Right renal pelvis (tissue), 4 donors: ENCODE measurements at regions not wholly inside any gene's neighbourhood (a gene's known extent, or its start where the extent isn't known, plus 50 kb on each side); places are given as distances from the start of the nearest gene placed in this dataset.
"Not testable (repeated sequence)": the region's sequence is repeated elsewhere in the genome, so short reads cannot be mapped to it uniquely, and the experiment has no call there.

Experiments used
- DNase-seq, 4 donors: peaks; one replicate each; pipeline ENCODE4 v3.0.0-alpha.2; 2013; ENCODE audit warnings: low read depth in 4 of 4, low spot score in 3 of 4, missing footprints in 1 of 4

GRCh38 chr2:234410526-234410925 lies 86.4 kb downstream of the ARL4C start:
- no peak for DNase-seq

GRCh38 chr2:234409590-234409989 lies 87.3 kb downstream of the ARL4C start:
- DNase-seq: no peak

- no peak for DNase-seq
Measured at GRCh38 chr2:234406085-234406484, 90.8 kb downstream of the ARL4C start.

DNA sequence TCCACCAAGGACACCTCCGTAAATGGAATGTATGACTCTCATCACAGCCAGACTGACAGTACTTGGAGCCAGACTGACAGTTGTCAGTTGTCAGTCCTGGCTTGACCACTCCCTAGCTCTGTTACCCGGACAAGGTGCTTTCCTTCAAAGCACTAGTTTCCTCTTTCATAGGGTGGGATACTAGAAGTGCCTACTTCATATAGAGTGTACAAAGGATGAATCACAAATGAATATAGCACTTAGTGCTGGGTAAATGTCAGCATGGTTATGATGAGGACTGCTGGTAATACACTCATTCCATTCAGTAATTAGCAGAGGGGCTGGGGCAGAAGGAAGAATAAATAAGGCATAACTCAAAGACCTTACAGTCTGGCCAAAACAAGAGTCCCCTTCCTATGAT lies 91.4 kb downstream of the ARL4C start:
- no peak for DNase-seq

DNA sequence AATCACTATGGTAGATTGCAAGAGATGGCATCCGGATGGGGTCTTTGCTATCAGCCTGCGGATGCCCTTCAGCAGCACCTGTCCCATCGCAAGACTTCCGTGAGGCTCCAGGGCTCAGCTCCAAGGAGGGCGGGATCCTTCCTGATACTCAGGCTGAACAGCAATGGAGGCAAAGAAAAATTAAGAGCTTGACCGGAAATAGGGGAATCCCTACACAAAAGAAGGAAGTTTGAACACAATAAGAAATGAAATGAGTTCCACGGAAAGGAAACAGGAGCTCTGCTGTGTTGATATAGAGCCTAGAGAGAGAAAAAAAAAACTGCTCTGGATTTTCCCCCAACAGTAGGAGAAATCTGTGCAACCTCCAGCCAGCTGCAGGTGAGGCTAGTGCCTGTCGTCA lies 91.9 kb downstream of the ARL4C start:
- DNase-seq: no peak

GRCh38 chr2:234403751-234404150 lies 93.1 kb downstream of the ARL4C start:
- DNase-seq: no peak

DNA sequence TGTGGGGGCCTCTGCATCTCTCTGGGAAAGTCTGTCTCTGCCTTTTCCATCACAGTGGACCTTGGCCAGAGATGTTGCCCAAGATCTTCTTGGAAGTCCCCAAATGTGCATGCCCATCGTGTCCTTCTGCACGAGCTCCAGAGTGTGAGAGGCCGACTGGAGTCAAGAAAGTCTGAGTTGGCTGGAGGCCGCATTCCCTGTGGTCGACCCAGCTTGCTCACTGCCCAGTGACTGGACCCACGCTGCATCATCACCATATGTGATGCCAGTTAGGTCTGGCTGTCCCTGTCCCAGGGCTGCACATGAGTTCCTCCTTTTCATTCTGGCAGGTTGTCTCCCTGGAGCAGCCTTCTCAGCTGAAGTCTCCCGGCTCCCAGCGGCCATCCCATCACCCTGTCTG lies 93.8 kb downstream of the ARL4C start:
- DNase-seq: no peak

DNA sequence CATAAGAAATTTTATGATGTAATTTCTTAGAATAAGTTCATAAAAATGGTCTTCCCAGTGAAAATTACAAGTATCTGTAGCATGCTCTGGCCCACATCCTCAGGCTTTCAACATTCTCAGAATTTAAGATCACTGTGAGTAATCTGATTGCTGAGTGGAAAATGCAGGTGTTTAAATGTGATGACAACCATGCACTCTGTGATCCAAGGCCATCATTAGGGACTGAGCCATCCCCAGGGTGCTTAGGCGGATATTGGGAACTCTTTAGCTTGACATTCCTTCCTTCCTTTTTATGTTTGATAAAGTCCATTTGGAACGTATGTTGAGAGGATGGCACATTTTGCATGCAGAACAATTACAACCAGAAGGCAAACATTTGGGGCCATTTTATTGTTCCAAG lies 95.5 kb downstream of the ARL4C start:
- no peak for DNase-seq

GRCh38 chr2:234399451-234400246 lies 97.2 kb downstream of the ARL4C start:
- DNase-seq: no peak

GRCh38 chr2:234398531-234398930 lies 98.3 kb downstream of the ARL4C start:
- no peak for DNase-seq

- no peak for DNase-seq
Measured at GRCh38 chr2:234395891-234396420, 100.9 kb downstream of the ARL4C start.

DNA sequence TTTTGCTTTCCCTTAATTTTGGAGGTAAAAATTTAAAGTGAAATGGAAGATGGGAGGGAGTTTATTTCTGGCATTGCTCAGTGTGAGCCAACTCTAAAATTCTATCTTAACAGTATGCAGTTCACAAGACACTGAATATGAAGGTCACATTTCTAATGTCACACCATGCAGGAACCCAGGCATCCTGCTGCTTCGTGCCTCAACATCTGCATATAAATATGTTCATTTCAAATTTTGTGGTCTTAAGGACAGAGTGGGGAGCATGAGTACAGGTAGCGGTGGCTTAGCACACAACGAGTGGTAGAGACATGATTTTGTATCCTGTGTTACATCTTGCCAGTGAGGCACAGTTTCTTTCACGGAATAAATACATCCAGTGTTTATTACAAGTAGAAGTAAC lies 102.4 kb downstream of the ARL4C start:
- no peak for DNase-seq

GRCh38 chr2:234393354-234393753 lies 103.5 kb downstream of the ARL4C start:
- no peak for DNase-seq

- no peak for DNase-seq
Measured at GRCh38 chr2:234392041-234392615, 104.8 kb downstream of the ARL4C start.

DNA sequence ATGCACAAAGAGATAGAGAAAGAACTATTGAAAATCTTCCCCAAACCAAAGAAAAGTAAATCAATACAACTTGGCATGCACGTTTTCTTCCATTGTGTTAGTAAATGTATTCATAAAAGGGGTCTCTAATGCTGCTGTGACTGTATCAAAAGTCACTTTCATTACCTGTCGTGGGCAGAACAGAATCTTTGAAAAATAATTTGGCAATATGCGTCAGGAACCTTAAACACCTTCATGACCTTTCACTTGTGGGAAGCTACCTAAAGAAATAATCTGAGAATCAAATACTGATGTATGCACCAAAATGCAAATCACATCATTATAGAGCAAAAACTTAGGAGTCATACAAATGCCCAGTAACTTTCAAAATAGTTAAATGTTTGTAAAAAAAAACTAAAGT lies 105.3 kb downstream of the ARL4C start:
- no peak for DNase-seq

- DNase-seq: not testable (repeated sequence)
Measured at GRCh38 chr2:234389661-234390060, 107.2 kb downstream of the ARL4C start.

- DNase-seq: no peak
Measured at GRCh38 chr2:234388591-234388990, 108.3 kb downstream of the ARL4C start.

- DNase-seq: no peak
Measured at GRCh38 chr2:234386971-234387370, 109.9 kb downstream of the ARL4C start.

DNA sequence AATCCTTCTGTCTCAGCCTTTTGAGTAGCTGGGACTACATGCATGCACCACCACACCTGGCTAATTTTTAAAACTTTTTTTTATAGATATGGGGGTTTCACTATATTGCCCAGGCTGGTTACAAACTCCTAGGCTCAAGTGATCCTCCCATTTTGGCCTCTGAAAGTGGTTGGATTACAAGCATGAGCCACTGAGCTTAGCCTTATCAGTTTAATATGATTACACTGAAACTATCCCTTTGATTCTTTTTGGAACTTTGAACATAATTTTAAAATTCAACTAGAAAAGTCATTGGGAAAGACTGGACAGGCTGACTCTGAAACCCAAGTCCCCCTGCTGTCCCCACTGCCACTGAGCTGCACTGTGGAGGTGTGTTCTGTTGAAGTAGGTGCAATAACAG lies 114.8 kb downstream of the ARL4C start:
- no peak for DNase-seq

DNA sequence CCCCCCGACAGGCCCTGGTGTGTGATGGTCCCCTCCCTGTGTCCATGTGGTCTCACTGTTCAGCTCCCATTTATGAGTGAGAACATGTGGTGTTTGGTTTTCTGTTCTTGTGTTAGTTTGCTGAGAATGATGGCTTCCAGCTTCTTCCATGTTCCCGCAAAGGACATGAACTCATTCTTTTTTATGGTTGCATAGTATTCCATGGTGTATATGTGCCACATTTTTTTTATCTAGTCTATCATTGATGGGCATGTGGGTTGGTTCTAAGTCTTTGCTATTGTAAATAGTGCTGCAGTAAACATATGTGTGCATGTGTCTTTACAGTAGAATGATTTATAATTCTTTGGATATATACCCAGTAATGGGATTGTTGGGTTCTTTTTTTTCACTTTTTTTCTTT lies 117.9 kb downstream of the ARL4C start:
- not testable (repeated sequence) for DNase-seq

- DNase-seq: no peak
Measured at GRCh38 chr2:234378440-234378839, 118.4 kb downstream of the ARL4C start.

DNA sequence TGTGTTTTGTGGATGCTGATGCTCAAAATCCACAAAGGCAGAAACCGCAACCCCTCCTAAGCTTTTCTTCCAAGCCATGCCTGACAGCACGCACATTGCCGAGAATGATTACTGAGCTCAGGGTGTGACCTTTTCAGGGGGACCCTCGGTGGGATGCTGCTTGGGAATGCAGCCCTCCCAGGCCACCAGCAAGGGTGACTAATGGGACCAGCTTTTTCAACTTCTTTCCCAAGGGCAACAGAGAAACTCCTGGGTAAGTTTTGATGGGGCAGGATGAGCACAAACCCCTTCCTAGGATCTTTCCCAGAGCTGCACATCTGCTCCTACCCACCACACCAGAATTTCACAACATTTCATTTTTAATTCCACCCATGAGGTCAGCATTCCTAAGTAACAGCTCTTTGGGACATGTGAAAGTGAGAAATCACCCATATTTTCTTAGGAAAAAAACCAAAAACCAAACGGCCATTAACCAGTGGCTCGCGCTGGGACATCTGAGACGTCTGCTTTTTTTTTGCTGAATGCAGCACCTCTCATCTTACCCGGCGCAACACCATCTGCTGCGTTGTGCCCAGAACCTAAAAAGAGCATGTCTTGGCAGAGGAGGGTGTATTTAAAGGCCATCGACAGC lies 119.0 kb downstream of the ARL4C start:
- no peak for DNase-seq
